ENCODE measurements at regions not wholly inside any gene's neighbourhood (a gene's known extent, or its start where the extent isn't known, plus 50 kb on each side); places are given as distances from the start of the nearest gene placed in this dataset.

- TF ChIP-seq, protein P1, sequence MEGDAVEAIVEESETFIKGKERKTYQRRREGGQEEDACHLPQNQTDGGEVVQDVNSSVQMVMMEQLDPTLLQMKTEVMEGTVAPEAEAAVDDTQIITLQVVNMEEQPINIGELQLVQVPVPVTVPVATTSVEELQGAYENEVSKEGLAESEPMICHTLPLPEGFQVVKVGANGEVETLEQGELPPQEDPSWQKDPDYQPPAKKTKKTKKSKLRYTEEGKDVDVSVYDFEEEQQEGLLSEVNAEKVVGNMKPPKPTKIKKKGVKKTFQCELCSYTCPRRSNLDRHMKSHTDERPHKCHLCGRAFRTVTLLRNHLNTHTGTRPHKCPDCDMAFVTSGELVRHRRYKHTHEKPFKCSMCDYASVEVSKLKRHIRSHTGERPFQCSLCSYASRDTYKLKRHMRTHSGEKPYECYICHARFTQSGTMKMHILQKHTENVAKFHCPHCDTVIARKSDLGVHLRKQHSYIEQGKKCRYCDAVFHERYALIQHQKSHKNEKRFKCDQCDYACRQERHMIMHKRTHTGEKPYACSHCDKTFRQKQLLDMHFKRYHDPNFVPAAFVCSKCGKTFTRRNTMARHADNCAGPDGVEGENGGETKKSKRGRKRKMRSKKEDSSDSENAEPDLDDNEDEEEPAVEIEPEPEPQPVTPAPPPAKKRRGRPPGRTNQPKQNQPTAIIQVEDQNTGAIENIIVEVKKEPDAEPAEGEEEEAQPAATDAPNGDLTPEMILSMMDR (conservative IDR thresholded peaks at IDR 0.05; ENCODE audit: low read depth in 2 of 2), result no peak
- no peak for TF ChIP-seq EZH2 (IDR thresholded peaks at IDR 0.05; ENCODE audit: low read depth, unreplicated experiment)
- TF ChIP-seq JUNB (IDR thresholded peaks at IDR 0.05; ENCODE audit: unreplicated experiment), result no peak
- no peak for TF ChIP-seq POLR2AphosphoS5 (IDR thresholded peaks at IDR 0.05; ENCODE audit: low read depth)
- TF ChIP-seq EZH2phosphoT487 (IDR thresholded peaks at IDR 0.05; ENCODE audit: unreplicated experiment), result no peak
These were observed 420.1 kb upstream of the ACVR2A start for GRCh38 chr2:147424766-147425165.

Measured in GM23338 (cell line).